K562 (cell line): ENCODE measurements at regions not wholly inside any gene's neighbourhood (a gene's known extent, or its start where the extent isn't known, plus 50 kb on each side); places are given as distances from the start of the nearest gene placed in this dataset.
A peak's percentile ranks its signal among the peaks of the same experiment; 100 is the strongest.

ENCODE experiments used
- ATAC-seq: fragments of 200-7000 bp; cut with Tn5 transposase; 3 replicates; pipeline ENCODE4 v1.9.1; 2020; ENCODE audit warnings: moderate library complexity
- BruUV-seq: library from RNA; stranded (reverse); fragments of 400-500 nt; replicated peaks from 2 replicates; lab custom pipeline; 2021; lab: Mats Ljungman, UMichigan
- CTCF ChIA-PET: fragments of 300-600 bp; formaldehyde crosslinking; extraction: SDS; loops from one replicate; lab custom pipeline; 2021; ENCODE audit warnings: low intra/inter-chr PET ratio; lab: Yijun Ruan, JAX
- POLR2A ChIA-PET: fragments of 300-600, 350-650 bp; sonication (Branson Sonifier 250); formaldehyde crosslinking; extraction: SDS; loops from one replicate; lab custom pipeline; 2021; ENCODE audit warnings: antibody characterized with exemption, inconsistent platforms; lab: Yijun Ruan, JAX
- DNase-seq, 4 experiments: peaks; one replicate each; pipeline versions ENCODE4 v3.0.0 to v3.0.0-alpha.2; 2011 to 2018; ENCODE audit warnings: low spot score in 3 of 4, mixed read lengths in 3 of 4; ENCODE audit errors: extremely low read depth in 1 of 4
- FAIRE-seq: peaks from 2 replicates; lab custom pipeline; 2011; peaks lifted over from hg19 to GRCh38; lab: Jason Lieb, UNC
- H2AFZ ChIP-seq: 2 replicates; pipeline ENCODE4 v1.6.0; 2011; ENCODE audit warnings: low read depth, low read length, control low read depth, inconsistent platforms
- H3K27ac ChIP-seq: fragments of 200-600 bp; 3 replicates; pipeline ENCODE4 v1.8.0; 2011; ENCODE audit warnings: low read depth, mild to moderate bottlenecking, control low read depth, inconsistent platforms, low read length, moderate library complexity, mixed read lengths; ENCODE audit errors: extremely low read depth
- H3K27me3 ChIP-seq, 2 experiments: fragments of 300-600 bp in 1 of 2; 2 replicates in 1 of 2; 3 replicates in 1 of 2; pipeline versions ENCODE4 v1.6.0 to v1.8.0; 2011; ENCODE audit warnings: inconsistent platforms in 2 of 2, low read length in 2 of 2, mild to moderate bottlenecking in 1 of 2, mixed read lengths in 1 of 2, moderate library complexity in 1 of 2; ENCODE audit not compliant: control insufficient read depth in 2 of 2, insufficient read depth in 2 of 2
- H3K36me3 ChIP-seq: fragments of 300-600 bp; 3 replicates; pipeline ENCODE4 v1.8.0; 2011; ENCODE audit warnings: mild to moderate bottlenecking, low read length, inconsistent platforms; ENCODE audit not compliant: control insufficient read depth, insufficient read depth
- H3K4me1 ChIP-seq, 2 experiments: fragments of 200-600 bp in 1 of 2; replicated peaks in 1 of 2; 2 replicates in 1 of 2; 3 replicates in 1 of 2; pipeline versions ENCODE4 v1.5.1 to v1.8.0; 2011; ENCODE audit warnings: inconsistent platforms in 2 of 2, low read length in 2 of 2, mild to moderate bottlenecking in 1 of 2, mixed read lengths in 1 of 2, moderate library complexity in 1 of 2; ENCODE audit not compliant: control insufficient read depth in 2 of 2, insufficient read depth in 2 of 2
- H3K4me2 ChIP-seq: 2 replicates; pipeline ENCODE4 v1.6.1; 2011; ENCODE audit warnings: low read length, control low read depth, inconsistent platforms, mixed read lengths; ENCODE audit not compliant: insufficient read depth
- H3K4me3 ChIP-seq: fragments of 200-600 bp; sonication (generic), shearing (Covaris generic); 2 replicates; pipeline ENCODE4 v1.5.1; 2016; ENCODE audit warnings: control low read depth, inconsistent platforms
- H3K79me2 ChIP-seq: fragments of 200-600 bp; 3 replicates; pipeline ENCODE4 v1.8.0; 2011; ENCODE audit warnings: low read length, inconsistent platforms; ENCODE audit not compliant: control insufficient read depth, insufficient read depth
- H3K9ac ChIP-seq, 2 experiments: 2 replicates each; pipeline versions ENCODE4 v1.6.0 to v1.6.1; 2011; ENCODE audit warnings: low read depth in 2 of 2, low read length in 2 of 2, control low read depth in 1 of 2, inconsistent platforms in 1 of 2, mild to moderate bottlenecking in 1 of 2, mixed read lengths in 1 of 2; ENCODE audit not compliant: insufficient read depth in 1 of 2
- H3K9me1 ChIP-seq: one replicate; pipeline ENCODE4 v1.6.0; 2011; ENCODE audit warnings: inconsistent platforms, mild to moderate bottlenecking, low read length, moderate library complexity; ENCODE audit not compliant: control insufficient read depth, insufficient read depth
- H3K9me3 ChIP-seq: replicated peaks from 2 replicates; pipeline ENCODE4 v1.5.1; 2011; ENCODE audit warnings: low read depth, low read length, inconsistent platforms; ENCODE audit not compliant: control insufficient read depth, insufficient read depth
- H4K20me1 ChIP-seq: replicated peaks from 2 replicates; pipeline ENCODE4 v1.6.1; 2011; ENCODE audit warnings: low read length, inconsistent platforms, mixed read lengths; ENCODE audit not compliant: control insufficient read depth, insufficient read depth
- BHLHE40 ChIP-seq: IDR thresholded peaks from 2 replicates; pipeline ENCODE4 v1.6.1; 2011; ENCODE audit warnings: low read length, improper control_type of control experiment
- ETV6 ChIP-seq, 3 experiments: fragments of 150-350 bp in 1 of 3; sonication (generic) in 1 of 3; formaldehyde crosslinking in 1 of 3; IDR thresholded peaks; 2 replicates each; pipeline versions ENCODE4 v1.6.1 to v1.8.0; 2014 to 2022; ENCODE audit warnings: borderline replicate concordance in 2 of 3, low read depth in 2 of 3, antibody characterized with exemption in 1 of 3, low read length in 1 of 3, mild to moderate bottlenecking in 1 of 3, missing genetic modification reagents in 1 of 3
- HDAC3 ChIP-seq: fragments of 450-650 bp; IDR thresholded peaks from 2 replicates; pipeline ENCODE4 v1.6.1; 2018; ENCODE audit warnings: borderline replicate concordance, mild to moderate bottlenecking, moderate library complexity; ENCODE audit not compliant: partially characterized antibody
- HINFP ChIP-seq: fragments of 450-650 bp; conservative IDR thresholded peaks from 2 replicates; pipeline ENCODE4 v1.6.1; 2016; ENCODE audit warnings: missing genetic modification characterization, low read depth, mild to moderate bottlenecking, control low read depth, missing compliant biosample characterization
- JUND ChIP-seq, 2 experiments: IDR thresholded peaks; 2 replicates in 1 of 2; 3 replicates in 1 of 2; pipeline ENCODE4 v1.6.1; 2011; ENCODE audit warnings: borderline replicate concordance in 2 of 2, low read depth in 2 of 2, low read length in 2 of 2, improper control_type of control experiment in 1 of 2, missing biosample characterization in 1 of 2, missing genetic modification characterization in 1 of 2, missing genetic modification reagents in 1 of 2
- KLF16 ChIP-seq: IDR thresholded peaks from 2 replicates; pipeline ENCODE4 v1.6.1; 2016; ENCODE audit warnings: antibody characterized with exemption
- RAD21 ChIP-seq, 2 experiments: fragments of 250-450 bp in 1 of 2; fragments of 450-650 bp in 1 of 2; sonication (Bioruptor Pico) in 1 of 2; formaldehyde crosslinking in 1 of 2; IDR thresholded peaks in 1 of 2; conservative IDR thresholded peaks in 1 of 2; 2 replicates each; pipeline versions ENCODE4 v1.4.0 to v1.8.0; 2020 to 2022; ENCODE audit warnings: mild to moderate bottlenecking in 2 of 2, moderate library complexity in 1 of 2
- RBM34 ChIP-seq: fragments of 200-400 bp; formaldehyde crosslinking; IDR thresholded peaks from 2 replicates; pipeline ENCODE4 v1.6.1; 2018; ENCODE audit warnings: low read length, borderline replicate concordance; ENCODE audit not compliant: insufficient read depth
- SMC3 ChIP-seq: conservative IDR thresholded peaks from 2 replicates; pipeline ENCODE4 v1.6.1; 2011; ENCODE audit warnings: low read depth, low read length, improper control_type of control experiment; ENCODE audit not compliant: insufficient read depth
- TAL1 ChIP-seq: fragments of 450-650 bp; IDR thresholded peaks from 2 replicates; pipeline ENCODE4 v1.6.1; 2016; ENCODE audit warnings: mild to moderate bottlenecking
- TBL1XR1 ChIP-seq, 2 experiments: IDR thresholded peaks; 2 replicates each; pipeline ENCODE4 v1.6.1; 2012; ENCODE audit warnings: improper control_type of control experiment in 2 of 2, low read length in 2 of 2, mild to moderate bottlenecking in 1 of 2
- TCF7 ChIP-seq: sonication (generic); IDR thresholded peaks from 2 replicates; pipeline ENCODE4 v1.6.1; 2016; ENCODE audit warnings: antibody characterized with exemption, borderline replicate concordance
- ZC3H8 ChIP-seq: fragments of 450-650 bp; IDR thresholded peaks from 2 replicates; pipeline ENCODE4 v1.6.1; 2017
- ZEB2 ChIP-seq: fragments of 450-650 bp; IDR thresholded peaks from 2 replicates; pipeline ENCODE4 v1.6.1; 2016
- ZFP36 ChIP-seq: fragments of 150-350 bp; IDR thresholded peaks from 2 replicates; pipeline ENCODE4 v1.6.1; 2018; ENCODE audit warnings: low read length, low read depth; ENCODE audit not compliant: partially characterized antibody
- ZNF583 ChIP-seq: fragments of 250-450 bp; sonication (Bioruptor Pico); IDR thresholded peaks from 2 replicates; pipeline ENCODE4 v1.4.0; 2020
- WGBS: fragments of 100-300 bp; shearing (Covaris generic); methylation state at CpG from one replicate; pipeline ENCODE4 v1.1.6; 2016; ENCODE audit warnings: low coverage, mixed read lengths; ENCODE audit not compliant: insufficient coverage; ENCODE audit errors: missing lambda C conversion rate; 5-methylcytosine and 5-hydroxymethylcytosine counted together
- in situ Hi-C: fragments of 300-500 bp; cut with MboI; formaldehyde crosslinking; loops from 4 replicates; pipeline ENCODE4 v1.15.0; 2018; ENCODE audit warnings: inconsistent platforms, mixed read lengths
- intact Hi-C: fragments of 100-400 bp; cut with micrococcal nuclease; formaldehyde crosslinking; loops from 2 replicates; pipeline ENCODE4 v1.14.2; 2022

DNA sequence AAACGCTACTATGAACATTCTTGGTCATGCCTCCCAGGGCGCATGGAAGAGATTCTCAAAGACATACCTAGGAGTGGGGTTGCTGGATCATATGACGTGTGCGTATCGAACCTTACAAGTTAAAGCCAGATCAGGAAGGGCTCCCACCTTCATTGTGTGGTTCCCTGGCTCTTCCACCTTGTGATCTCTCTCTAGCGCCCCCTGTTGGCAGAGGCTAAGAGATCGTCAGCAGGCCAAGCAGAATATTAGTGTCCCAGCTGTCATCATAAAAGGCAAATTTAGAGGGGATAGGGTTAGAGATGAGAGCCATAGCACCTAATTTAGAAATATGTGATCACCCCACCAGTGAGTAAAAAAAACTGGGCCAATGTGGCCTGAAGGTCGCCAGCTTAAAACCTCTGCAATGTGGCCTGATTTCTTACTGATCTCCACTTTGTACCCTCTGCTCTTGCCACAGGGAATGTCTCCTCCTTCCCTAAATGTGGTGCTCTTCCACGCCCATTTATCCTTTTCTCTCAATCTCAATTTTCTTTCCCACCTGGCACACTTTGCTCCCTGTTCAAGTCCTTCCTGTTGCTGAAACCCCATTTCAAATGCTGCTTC is 91.7 kb upstream of the SHB start:
- Histone ChIP-seq H3K36me3 (no peaks in the 10 kb centered on the region), H3K79me2 (no peaks in the 10 kb centered on the region), H2AFZ (peak overlapping the region; percentile 46; the same call in 1 of the 2 replicates), H3K4me3 (no peak overlapping the region), H3K27ac (no peak overlapping the region), H3K9ac (no peak overlapping the region), H3K9me1 (no peaks in the 10 kb centered on the region), H3K27me3 (peaks cover 4 to 26% of the 10 kb centered on the region in 2 experiments; a peak in 4 of 5 replicates), H3K9me3 (no peaks in the 10 kb centered on the region), H3K4me1 (no peaks in the 10 kb centered on the region), H3K4me2 (peak overlapping the region; percentile 47; the same call in 1 of the 2 replicates), H4K20me1 (no peaks in the 10 kb centered on the region)
- intact Hi-C loops (loop anchor here (1.0 to 10.0 kb wide), 4 partner anchors 72 to 678 kb away; no protein-coding TSS in a partner anchor), in situ Hi-C loops (loop anchor here (5.0 kb wide), 1 partner anchor 248 kb away; no protein-coding TSS in a partner anchor)
- DNase-seq (peak; percentile 79 to 89 (median 86)), FAIRE-seq (peak; percentile 93), ATAC-seq (peak; percentile 94)
- no TSS peak for BruUV-seq
- ChIA-PET POLR2A (interaction anchor here (0.6 kb wide), 1 partner anchor 60 kb away, joined by 3 read pairs; no protein-coding TSS in a partner anchor), CTCF (interaction anchor here (0.7 to 2.1 kb wide), 3 partner anchors 73 to 247 kb away, joined by 4 to 10 read pairs (median 4); no protein-coding TSS in a partner anchor)
- 4% methylated on average over 9 of the region's 9 CpGs for WGBS
- no peak for TF ChIP-seq HINFP (tag)
- no peak for TF ChIP-seq ETV6 (IDR thresholded peaks at IDR 0.05; ENCODE audit: borderline replicate concordance in 1 of 2, low read depth in 2 of 2, low read length in 1 of 2)
- TF ChIP-seq ETV6 (CRISPR knock-in tag; IDR thresholded peaks at IDR 0.05; ENCODE audit: borderline replicate concordance) = peak; percentile 34; the same call in 1 of the 2 replicates
- TF ChIP-seq RAD21 (CRISPR knock-in tag; conservative IDR thresholded peaks at IDR 0.05 in 1 of 2, IDR thresholded peaks at IDR 0.05 in 1 of 2) = peak; percentile 75 to 82
- TF ChIP-seq JUND (IDR thresholded peaks at IDR 0.05; ENCODE audit: borderline replicate concordance, low read depth, low read length) = peak; percentile 26; the same call in 1 of the 2 replicates
- no peak for TF ChIP-seq JUND (tag; IDR thresholded peaks at IDR 0.05; ENCODE audit: borderline replicate concordance, low read depth, low read length)
- peak; percentile 31; the same call in 1 of the 2 replicates for TF ChIP-seq BHLHE40
- TF ChIP-seq RBM34 = no peak
- TF ChIP-seq TBL1XR1 (IDR thresholded peaks at IDR 0.05; ENCODE audit: low read length in 2 of 2) = peak in 1 of 2 experiments; percentile 57; a peak in 1 of 4 replicates
- no peak for TF ChIP-seq ZC3H8
- peak; percentile 18; the same call in 1 of the 2 replicates for TF ChIP-seq ZEB2
- no peak for TF ChIP-seq ZNF583
- TF ChIP-seq TAL1 = no peak
- peak; percentile 86 for TF ChIP-seq SMC3
- no peak for TF ChIP-seq HDAC3
- TF ChIP-seq ZFP36 = no peak
- TF ChIP-seq KLF16 = peak; percentile 52; the same call in 1 of the 2 replicates
- no peak for TF ChIP-seq TCF7
